ENCODE measurements at regions not wholly inside any gene's neighbourhood (a gene's known extent, or its start where the extent isn't known, plus 50 kb on each side); places are given as distances from the start of the nearest gene placed in this dataset.

DNA sequence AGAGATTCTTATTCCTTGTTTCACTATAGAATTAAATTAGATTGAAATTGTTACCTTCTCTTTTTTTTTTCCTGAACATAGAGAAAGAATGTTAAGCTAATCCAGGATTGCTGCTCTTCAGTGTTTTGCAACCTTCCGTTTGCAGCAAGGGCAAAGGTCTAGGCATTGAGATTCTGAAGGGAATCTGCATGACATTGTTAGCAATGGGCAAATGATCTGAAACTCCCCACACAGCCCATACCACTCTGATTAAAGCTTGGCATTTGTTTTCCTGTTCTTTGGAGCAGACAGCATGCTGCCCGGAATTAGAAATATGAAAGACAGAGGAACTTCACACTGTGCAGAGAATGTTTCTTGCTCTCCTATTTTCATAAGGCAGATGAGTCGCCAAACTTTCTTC, 551.8 kb downstream of the SOCS6 start:
- TF ChIP-seq HDAC2 (IDR thresholded peaks at IDR 0.05) (no peak), ESRRA (IDR thresholded peaks at IDR 0.05; ENCODE audit: borderline replicate concordance, low read length) (no peak), BHLHE40 (IDR thresholded peaks at IDR 0.05; ENCODE audit: low read depth, low read length) (no peak), NR3C1 (IDR thresholded peaks at IDR 0.05) (no peak), CEBPB (IDR thresholded peaks at IDR 0.05) (no peak), POLR2A (IDR thresholded peaks at IDR 0.05; ENCODE audit: low read length) (no peak), MAZ (IDR thresholded peaks at IDR 0.05; ENCODE audit: borderline replicate concordance, low read depth, low read length) (no peak)
- TF ChIP-seq, protein P1, sequence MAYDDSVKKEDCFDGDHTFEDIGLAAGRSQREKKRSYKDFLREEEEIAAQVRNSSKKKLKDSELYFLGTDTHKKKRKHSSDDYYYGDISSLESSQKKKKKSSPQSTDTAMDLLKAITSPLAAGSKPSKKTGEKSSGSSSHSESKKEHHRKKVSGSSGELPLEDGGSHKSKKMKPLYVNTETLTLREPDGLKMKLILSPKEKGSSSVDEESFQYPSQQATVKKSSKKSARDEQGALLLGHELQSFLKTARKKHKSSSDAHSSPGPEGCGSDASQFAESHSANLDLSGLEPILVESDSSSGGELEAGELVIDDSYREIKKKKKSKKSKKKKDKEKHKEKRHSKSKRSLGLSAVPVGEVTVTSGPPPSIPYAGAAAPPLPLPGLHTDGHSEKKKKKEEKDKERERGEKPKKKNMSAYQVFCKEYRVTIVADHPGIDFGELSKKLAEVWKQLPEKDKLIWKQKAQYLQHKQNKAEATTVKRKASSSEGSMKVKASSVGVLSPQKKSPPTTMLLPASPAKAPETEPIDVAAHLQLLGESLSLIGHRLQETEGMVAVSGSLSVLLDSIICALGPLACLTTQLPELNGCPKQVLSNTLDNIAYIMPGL (CRISPR knock-in tag; IDR thresholded peaks at IDR 0.05; ENCODE audit: borderline replicate concordance): no peak
- TF ChIP-seq, protein P2, sequence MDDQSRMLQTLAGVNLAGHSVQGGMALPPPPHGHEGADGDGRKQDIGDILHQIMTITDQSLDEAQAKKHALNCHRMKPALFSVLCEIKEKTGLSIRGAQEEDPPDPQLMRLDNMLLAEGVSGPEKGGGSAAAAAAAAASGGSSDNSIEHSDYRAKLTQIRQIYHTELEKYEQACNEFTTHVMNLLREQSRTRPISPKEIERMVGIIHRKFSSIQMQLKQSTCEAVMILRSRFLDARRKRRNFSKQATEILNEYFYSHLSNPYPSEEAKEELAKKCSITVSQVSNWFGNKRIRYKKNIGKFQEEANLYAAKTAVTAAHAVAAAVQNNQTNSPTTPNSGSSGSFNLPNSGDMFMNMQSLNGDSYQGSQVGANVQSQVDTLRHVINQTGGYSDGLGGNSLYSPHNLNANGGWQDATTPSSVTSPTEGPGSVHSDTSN (IDR thresholded peaks at IDR 0.05): no peak
